Fibroblast of villous mesenchyme (primary cell): ENCODE measurements at regions not wholly inside any gene's neighbourhood (a gene's known extent, or its start where the extent isn't known, plus 50 kb on each side); places are given as distances from the start of the nearest gene placed in this dataset.

ENCODE experiments used
- DNase-seq: peaks from one replicate; pipeline ENCODE4 v3.0.0-alpha.2; 2010; ENCODE audit warnings: low read depth
- H3K4me3 ChIP-seq: 2 replicates; pipeline ENCODE4 v1.5.1; 2011; ENCODE audit warnings: low read depth, mild to moderate bottlenecking, low read length
- TF ChIP-seq, protein P1 (sequence below): IDR thresholded peaks from 2 replicates; pipeline ENCODE4 v1.5.1; 2012; ENCODE audit warnings: low read depth, mild to moderate bottlenecking, low read length; ENCODE audit not compliant: insufficient read depth

DNA sequence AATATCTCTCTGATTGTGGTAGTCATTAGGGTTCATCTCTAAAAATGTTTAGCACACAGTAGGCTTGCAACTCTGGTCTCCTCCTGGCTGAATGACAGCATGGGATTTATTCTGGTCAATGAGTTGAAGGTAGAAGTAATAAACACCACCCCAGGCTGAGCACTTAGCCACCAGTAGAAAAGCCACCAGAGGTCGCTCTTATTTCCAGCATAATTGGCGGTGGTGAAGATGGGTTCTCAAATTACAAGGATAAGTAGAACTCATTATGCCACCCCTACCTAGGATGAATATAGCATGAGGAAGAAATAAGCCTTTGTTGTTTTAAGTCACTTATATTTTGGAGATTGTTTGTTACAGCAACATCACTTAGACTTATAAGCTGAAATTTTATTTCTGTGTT is 302.7 kb downstream of the GPM6A start:
- no peak overlapping the region for H3K4me3 ChIP-seq
- TF ChIP-seq, protein P1, sequence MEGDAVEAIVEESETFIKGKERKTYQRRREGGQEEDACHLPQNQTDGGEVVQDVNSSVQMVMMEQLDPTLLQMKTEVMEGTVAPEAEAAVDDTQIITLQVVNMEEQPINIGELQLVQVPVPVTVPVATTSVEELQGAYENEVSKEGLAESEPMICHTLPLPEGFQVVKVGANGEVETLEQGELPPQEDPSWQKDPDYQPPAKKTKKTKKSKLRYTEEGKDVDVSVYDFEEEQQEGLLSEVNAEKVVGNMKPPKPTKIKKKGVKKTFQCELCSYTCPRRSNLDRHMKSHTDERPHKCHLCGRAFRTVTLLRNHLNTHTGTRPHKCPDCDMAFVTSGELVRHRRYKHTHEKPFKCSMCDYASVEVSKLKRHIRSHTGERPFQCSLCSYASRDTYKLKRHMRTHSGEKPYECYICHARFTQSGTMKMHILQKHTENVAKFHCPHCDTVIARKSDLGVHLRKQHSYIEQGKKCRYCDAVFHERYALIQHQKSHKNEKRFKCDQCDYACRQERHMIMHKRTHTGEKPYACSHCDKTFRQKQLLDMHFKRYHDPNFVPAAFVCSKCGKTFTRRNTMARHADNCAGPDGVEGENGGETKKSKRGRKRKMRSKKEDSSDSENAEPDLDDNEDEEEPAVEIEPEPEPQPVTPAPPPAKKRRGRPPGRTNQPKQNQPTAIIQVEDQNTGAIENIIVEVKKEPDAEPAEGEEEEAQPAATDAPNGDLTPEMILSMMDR = no peak
- no peak for DNase-seq

- H3K4me3 ChIP-seq = no peak overlapping the region
- DNase-seq = no peak
- TF ChIP-seq, protein P1 = no peak
Observed at GRCh38 chr4:175511861-175512260, 300.2 kb downstream of the GPM6A start.

GRCh38 chr4:175514174-175514573 is 297.9 kb downstream of the GPM6A start:
- TF ChIP-seq, protein P1 = no peak
- DNase-seq = no peak
- no peak overlapping the region for H3K4me3 ChIP-seq

DNA sequence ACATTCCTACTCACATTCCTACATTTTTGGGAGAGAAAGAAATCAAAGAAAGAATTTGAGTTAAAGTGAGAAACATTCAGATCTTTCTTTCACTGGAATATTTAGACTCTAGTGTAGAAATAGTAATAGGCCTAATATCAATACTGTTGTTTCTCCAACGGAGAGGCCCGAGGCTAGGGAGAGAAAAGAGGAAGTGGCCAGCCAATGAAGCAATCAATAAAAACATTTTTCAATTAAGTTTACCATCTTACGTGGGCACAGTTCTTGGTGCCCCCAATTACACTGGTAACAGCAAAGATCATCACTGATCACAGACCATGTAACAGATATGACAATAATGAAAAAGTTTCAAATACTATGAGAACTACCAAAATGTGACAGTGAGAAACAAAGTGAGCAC is 281.4 kb downstream of the GPM6A start:
- TF ChIP-seq, protein P1 = no peak
- no peak overlapping the region for H3K4me3 ChIP-seq
- no peak for DNase-seq

DNA sequence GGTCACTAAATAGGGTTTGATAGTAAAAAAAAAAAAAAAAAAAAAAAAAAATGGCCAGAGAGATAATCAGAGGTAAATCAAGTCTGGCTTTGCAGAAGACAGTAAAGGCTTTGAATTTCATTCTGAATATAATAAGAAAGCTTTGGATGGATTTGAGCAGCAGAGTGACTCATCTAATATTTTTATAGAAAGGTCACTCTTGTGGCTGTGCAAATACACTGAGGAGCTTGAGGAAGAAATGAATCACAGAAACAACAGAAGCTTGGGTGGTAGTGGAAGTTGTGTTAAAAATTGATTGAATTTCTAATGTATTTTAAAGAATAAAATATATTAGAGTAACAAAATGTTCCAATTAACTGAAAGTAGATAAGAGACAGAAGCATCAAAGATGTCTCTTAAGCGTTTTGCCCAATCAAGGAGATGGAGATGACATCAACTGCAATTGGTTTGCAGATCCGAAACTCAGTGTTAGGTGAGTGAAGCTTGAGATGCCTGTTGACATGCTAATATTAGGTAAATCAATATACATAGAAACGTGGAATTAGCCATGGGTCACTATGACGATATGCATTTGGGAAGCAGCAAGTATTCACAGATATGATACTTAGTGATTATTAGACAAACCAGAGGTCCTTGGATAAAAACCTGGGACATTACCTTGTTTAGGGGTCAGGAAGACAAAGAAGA is 280.5 kb downstream of the GPM6A start:
- H3K4me3 ChIP-seq = no peak overlapping the region
- TF ChIP-seq, protein P1 = no peak
- peak; percentile 4 for DNase-seq

GRCh38 chr4:175536852-175537453 is 275.1 kb downstream of the GPM6A start:
- peak; percentile 40 for DNase-seq
- TF ChIP-seq, protein P1 = peak; percentile 24
- H3K4me3 ChIP-seq = no peak overlapping the region
